ENCODE measurements at regions not wholly inside any gene's neighbourhood (a gene's known extent, or its start where the extent isn't known, plus 50 kb on each side); places are given as distances from the start of the nearest gene placed in this dataset.

DNA sequence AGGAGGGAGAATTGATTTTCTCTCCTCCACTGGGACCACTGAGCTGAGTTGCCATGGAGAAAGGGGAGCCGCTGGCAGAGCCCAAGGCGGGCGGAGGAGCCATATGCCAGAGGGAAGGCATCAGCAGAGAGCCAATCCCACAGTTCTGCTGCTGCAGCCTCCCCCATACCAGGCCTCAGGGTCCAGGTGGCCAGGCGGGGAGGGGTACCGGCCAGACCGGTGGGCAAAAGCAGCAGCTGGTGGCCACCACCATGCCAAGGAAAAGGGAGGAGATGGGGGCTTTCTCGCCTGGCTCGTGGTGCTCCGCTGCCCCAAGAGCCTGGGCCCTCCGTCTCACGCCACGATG, 72.8 kb downstream of the PITPNM2 start:
- TF ChIP-seq, protein P1, sequence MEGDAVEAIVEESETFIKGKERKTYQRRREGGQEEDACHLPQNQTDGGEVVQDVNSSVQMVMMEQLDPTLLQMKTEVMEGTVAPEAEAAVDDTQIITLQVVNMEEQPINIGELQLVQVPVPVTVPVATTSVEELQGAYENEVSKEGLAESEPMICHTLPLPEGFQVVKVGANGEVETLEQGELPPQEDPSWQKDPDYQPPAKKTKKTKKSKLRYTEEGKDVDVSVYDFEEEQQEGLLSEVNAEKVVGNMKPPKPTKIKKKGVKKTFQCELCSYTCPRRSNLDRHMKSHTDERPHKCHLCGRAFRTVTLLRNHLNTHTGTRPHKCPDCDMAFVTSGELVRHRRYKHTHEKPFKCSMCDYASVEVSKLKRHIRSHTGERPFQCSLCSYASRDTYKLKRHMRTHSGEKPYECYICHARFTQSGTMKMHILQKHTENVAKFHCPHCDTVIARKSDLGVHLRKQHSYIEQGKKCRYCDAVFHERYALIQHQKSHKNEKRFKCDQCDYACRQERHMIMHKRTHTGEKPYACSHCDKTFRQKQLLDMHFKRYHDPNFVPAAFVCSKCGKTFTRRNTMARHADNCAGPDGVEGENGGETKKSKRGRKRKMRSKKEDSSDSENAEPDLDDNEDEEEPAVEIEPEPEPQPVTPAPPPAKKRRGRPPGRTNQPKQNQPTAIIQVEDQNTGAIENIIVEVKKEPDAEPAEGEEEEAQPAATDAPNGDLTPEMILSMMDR (optimal IDR thresholded peaks at IDR 0.05 in 1 of 3, IDR thresholded peaks at IDR 0.05 in 1 of 3, conservative IDR thresholded peaks at IDR 0.05 in 1 of 3; ENCODE audit: extremely low read depth in 1 of 3, insufficient read depth in 2 of 3, low read length in 3 of 3) = no peak
- TF ChIP-seq EZH2 (IDR thresholded peaks at IDR 0.05; ENCODE audit: low read length) = no peak
